ENCODE measurements at regions not wholly inside any gene's neighbourhood (a gene's known extent, or its start where the extent isn't known, plus 50 kb on each side); places are given as distances from the start of the nearest gene placed in this dataset.

GRCh38 chr14:61602003-61602732 is 93.1 kb upstream of the HIF1A start:
- Histone ChIP-seq H3K4me3 (ENCODE audit: low read depth, low read length) (no peak overlapping the region), H3K4me1 (no peaks in the 10 kb centered on the region), H3K9ac (no peak overlapping the region)

GRCh38 chr14:61602733-61603077 is 92.6 kb upstream of the HIF1A start:
- no peak for TF ChIP-seq CTCF (IDR thresholded peaks at IDR 0.05)

More at GRCh38 chr14:61602003-61602732, 93.1 kb upstream of the HIF1A start:
- H3K36me3 ChIP-seq (ENCODE audit: control insufficient read depth, insufficient read depth, low read length): no peaks in the 10 kb centered on the region
- no peak for TF ChIP-seq CTCF (IDR thresholded peaks at IDR 0.05)
- no peak overlapping the region for H3K27ac ChIP-seq
- no peak overlapping the region for H3K4me2 ChIP-seq (ENCODE audit: low read length)
- H3K27me3 ChIP-seq (ENCODE audit: control insufficient read depth, insufficient read depth, low read length): no peaks in the 10 kb centered on the region
- peak overlapping the region; percentile 35 for H2AFZ ChIP-seq
- H3K79me2 ChIP-seq: no peaks in the 10 kb centered on the region
- H3K9me3 ChIP-seq (ENCODE audit: control insufficient read depth, low read length): no peaks in the 10 kb centered on the region

GRCh38 chr14:61603736-61604135 is 91.6 kb upstream of the HIF1A start:
- Histone ChIP-seq H2AFZ (no peak overlapping the region), H3K79me2 (no peaks in the 10 kb centered on the region), H3K36me3 (ENCODE audit: control insufficient read depth, insufficient read depth, low read length) (no peaks in the 10 kb centered on the region), H3K9me3 (ENCODE audit: control insufficient read depth, low read length) (no peaks in the 10 kb centered on the region), H3K9ac (no peak overlapping the region), H3K4me1 (no peaks in the 10 kb centered on the region), H3K4me3 (ENCODE audit: low read depth, low read length) (no peak overlapping the region), H3K27ac (no peak overlapping the region), H3K4me2 (ENCODE audit: low read length) (no peak overlapping the region), H3K27me3 (ENCODE audit: control insufficient read depth, insufficient read depth, low read length) (no peaks in the 10 kb centered on the region)
- TF ChIP-seq CTCF (IDR thresholded peaks at IDR 0.05): no peak

More at GRCh38 chr14:61602733-61603077, 92.6 kb upstream of the HIF1A start:
- Histone ChIP-seq H3K27me3 (ENCODE audit: control insufficient read depth, insufficient read depth, low read length) (no peaks in the 10 kb centered on the region), H3K4me3 (ENCODE audit: low read depth, low read length) (no peak overlapping the region), H3K9ac (no peak overlapping the region), H2AFZ (no peak overlapping the region), H3K79me2 (no peaks in the 10 kb centered on the region), H3K4me2 (ENCODE audit: low read length) (no peak overlapping the region), H3K27ac (no peak overlapping the region), H3K4me1 (no peaks in the 10 kb centered on the region), H3K9me3 (ENCODE audit: control insufficient read depth, low read length) (no peaks in the 10 kb centered on the region), H3K36me3 (ENCODE audit: control insufficient read depth, insufficient read depth, low read length) (no peaks in the 10 kb centered on the region)

GRCh38 chr14:61607570-61608244 is 87.6 kb upstream of the HIF1A start:
- Histone ChIP-seq H3K9ac (no peak overlapping the region), H3K27ac (no peak overlapping the region), H3K79me2 (no peaks in the 10 kb centered on the region)

More at GRCh38 chr14:61607570-61608244, 87.6 kb upstream of the HIF1A start:
- TF ChIP-seq CTCF (IDR thresholded peaks at IDR 0.05): no peak
- Histone ChIP-seq H3K4me1 (no peaks in the 10 kb centered on the region), H3K4me2 (ENCODE audit: low read length) (no peak overlapping the region), H3K36me3 (ENCODE audit: control insufficient read depth, insufficient read depth, low read length) (no peaks in the 10 kb centered on the region), H2AFZ (no peak overlapping the region), H3K4me3 (ENCODE audit: low read depth, low read length) (no peak overlapping the region), H3K27me3 (ENCODE audit: control insufficient read depth, insufficient read depth, low read length) (no peaks in the 10 kb centered on the region), H3K9me3 (ENCODE audit: control insufficient read depth, low read length) (no peaks in the 10 kb centered on the region)
